Activated T-helper 9 cell treated with anti-CD3 and anti-CD28 coated beads, Interleukin-2, amount 50 U/mL, for 16 hours (primary cell): ENCODE measurements at regions not wholly inside any gene's neighbourhood (a gene's known extent, or its start where the extent isn't known, plus 50 kb on each side); places are given as distances from the start of the nearest gene placed in this dataset.
"Not testable (repeated sequence)": the region's sequence is repeated elsewhere in the genome, so short reads cannot be mapped to it uniquely, and the experiment has no call there.

Source experiments
- DNase-seq: peaks from one replicate; pipeline ENCODE4 v3.0.0-alpha.2; 2020; ENCODE audit warnings: low read depth

DNA sequence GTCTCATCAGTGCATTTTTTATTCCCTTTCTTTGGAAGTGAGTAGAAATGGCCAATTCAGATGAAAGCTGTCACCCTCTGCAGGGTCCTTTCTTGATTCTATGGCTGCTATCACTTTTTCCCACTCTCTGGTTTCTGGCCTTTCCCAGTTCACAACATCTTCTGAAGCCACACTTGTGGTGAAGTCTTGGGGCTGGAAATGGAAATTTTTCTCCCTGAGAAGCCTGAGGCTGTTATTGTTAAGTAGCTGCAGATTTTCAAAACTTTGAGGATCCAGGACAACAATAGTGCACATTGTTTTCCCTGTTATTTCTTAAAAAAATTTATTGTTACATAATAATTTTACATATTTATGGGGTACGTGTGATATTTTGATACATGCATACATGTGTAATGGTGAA is 250.3 kb upstream of the RASGRP1 start:
- DNase-seq = no peak

GRCh38 chr15:38817427-38818156 is 253.0 kb upstream of the RASGRP1 start:
- DNase-seq = peak; percentile 69

GRCh38 chr15:38818157-38818790 is 253.7 kb upstream of the RASGRP1 start:
- no peak for DNase-seq

GRCh38 chr15:38819387-38819950 is 254.9 kb upstream of the RASGRP1 start:
- no peak for DNase-seq

GRCh38 chr15:38823263-38823662 is 258.6 kb upstream of the RASGRP1 start:
- DNase-seq = no peak

DNA sequence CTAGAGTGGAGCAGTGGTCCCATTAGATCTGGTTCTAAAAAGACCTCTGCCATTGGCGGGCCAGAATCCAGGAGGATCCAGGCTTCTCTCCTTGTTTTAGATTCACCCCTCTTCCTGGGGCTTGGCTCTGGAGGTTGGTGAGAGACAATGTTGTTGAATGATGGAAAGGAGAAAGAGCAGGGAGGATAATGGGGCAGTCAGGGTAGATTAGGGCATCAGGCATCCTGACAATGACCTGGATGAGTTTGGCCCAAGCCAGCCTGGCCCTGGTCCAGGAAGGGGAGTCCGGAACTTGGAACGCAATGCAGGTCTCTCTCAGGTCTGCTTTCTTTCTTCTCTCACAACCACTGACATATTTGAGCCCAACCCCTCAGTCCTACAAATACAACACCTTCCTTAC is 260.1 kb upstream of the RASGRP1 start:
- no peak for DNase-seq

DNA sequence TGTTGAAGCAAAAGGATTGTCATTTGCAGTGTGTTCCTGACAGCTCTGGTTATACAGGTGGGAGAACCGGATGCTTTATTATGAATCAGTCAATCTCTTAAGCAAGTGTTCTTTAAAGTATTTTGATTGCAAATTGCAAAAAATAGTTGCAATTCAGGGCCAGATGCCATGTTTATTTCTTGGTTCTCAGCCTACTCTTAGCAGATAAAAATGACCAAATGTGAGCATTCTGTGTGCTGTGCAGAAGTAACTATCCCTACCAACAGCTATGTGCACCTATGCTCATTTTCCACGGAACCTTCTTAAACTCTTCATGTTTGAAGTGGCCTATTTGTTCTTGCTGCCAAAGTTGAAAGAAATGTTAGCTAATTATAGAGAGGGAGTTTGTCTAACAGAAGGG is 262.3 kb upstream of the RASGRP1 start:
- DNase-seq = no peak

DNA sequence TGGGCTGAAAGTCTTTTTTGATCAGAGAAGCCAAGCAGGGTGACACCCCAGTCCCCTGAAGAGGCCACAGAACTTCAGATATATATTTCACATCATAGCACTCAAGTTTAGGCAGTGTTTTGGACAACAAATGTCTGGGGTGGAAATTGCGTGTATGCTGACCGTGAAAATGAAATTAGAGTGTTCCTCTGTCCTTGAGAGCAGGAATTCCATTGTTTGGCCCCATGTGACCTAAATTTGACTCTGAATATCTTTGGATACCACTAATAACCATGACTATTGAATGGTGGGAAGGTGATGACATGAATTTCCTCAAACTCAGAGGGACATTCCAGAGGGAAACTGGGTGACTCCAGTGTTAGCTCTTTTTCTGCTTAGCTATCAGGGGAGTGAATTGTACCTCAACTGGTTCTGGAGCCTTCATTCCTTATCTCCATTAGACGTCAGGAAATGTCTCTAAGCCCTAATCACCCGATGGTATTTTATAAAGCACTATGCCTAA is 263.5 kb upstream of the RASGRP1 start:
- DNase-seq = no peak

- no peak for DNase-seq
Measured at GRCh38 chr15:38829086-38829485, 264.5 kb upstream of the RASGRP1 start.

- DNase-seq = no peak
Measured at GRCh38 chr15:38842226-38842625, 277.6 kb upstream of the RASGRP1 start.

GRCh38 chr15:38843051-38843501 is 278.5 kb upstream of the RASGRP1 start:
- no peak for DNase-seq

DNA sequence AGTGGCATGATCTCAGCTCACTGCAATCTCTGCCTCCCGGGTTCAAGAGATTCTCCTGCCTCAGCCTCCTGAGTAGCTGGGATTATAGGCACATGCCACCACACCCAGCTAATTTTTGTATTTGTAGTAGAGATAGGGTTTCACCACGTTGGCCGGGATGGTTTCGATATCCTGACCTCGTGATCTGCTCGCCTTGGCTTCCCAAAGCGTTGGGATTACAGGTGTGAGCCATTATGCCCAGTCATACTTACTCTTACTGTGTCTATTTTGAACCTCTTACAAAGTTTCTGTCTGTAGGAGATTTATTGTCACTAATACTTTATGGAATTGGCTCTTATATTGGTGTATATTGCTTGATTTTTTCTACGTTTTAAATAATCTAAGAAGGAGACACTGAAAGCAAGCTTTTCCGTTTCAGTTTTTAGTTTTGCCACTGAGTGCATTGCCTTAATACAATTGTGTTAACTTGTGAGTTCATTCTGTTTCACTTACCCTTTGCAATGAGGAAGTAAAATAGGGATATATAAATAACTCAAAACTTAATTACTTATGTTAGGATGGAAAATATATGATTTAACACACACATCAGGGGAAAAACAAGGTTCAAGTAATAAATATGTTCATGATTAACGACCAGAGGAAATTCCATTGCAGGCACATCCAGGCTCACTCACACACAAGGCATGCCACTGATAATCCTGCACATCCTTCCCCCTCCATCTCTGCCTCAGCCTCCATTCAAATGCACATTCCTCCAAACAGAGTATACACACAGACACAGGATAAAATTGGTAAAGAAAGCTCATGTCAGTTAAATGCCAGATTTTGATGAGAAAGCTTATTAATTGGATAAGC is 279.3 kb upstream of the RASGRP1 start:
- DNase-seq = no peak

DNA sequence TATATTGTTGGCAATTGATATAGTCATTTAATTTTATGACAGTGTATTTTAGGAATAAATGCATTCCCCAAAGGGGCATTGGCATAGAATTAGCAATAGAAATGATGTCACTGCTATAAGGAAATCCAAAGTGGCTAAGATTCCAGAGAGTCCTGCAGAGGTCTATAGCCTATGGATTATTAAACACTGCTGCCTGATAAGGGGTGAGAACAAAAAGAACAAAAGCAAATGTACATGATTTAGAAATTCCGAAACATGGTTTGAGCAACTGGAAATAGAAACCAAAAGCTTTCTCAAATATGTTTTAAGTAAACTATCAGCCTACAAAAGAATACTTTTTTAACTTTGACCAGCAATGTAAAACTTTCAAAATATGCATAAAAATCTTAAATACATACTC is 280.1 kb upstream of the RASGRP1 start:
- DNase-seq = no peak

DNA sequence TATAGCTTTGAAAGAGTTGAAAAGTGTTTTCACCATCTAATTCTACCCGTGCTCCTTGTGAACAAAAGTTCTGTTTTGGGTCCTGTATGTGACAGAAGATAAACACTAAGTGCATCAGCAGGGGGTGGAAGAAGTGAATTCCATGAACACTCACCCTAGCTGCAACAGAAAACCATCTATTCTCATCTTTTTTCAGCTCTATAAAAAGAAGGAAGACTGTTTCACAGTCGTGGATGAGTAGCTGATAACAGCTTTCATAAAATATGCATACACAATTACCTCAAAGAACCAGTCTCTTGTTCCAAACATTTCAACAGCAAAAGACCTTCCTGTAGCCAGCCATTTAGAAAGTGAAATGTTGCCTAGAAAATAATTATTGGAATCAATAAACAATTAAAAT is 281.7 kb upstream of the RASGRP1 start:
- no peak for DNase-seq

DNA sequence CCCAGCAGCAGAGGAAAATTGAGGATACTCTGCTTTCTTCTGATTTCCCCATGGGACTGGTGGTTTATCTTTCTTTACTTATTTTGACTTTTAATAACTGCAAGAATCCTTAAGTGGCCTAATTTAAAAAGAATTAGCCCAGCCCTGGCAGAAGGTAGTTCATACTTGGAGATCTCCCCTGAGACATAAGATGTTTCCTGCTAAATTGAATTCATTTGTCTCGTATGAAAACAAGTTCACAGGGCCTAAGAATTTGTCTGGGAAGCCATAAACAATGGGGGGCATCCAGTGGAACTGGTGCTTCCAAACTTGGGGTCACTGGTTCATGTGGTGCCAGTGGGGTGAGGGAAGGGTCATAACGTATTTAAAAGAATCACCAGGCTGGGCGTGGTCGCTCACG is 283.1 kb upstream of the RASGRP1 start:
- no peak for DNase-seq

DNA sequence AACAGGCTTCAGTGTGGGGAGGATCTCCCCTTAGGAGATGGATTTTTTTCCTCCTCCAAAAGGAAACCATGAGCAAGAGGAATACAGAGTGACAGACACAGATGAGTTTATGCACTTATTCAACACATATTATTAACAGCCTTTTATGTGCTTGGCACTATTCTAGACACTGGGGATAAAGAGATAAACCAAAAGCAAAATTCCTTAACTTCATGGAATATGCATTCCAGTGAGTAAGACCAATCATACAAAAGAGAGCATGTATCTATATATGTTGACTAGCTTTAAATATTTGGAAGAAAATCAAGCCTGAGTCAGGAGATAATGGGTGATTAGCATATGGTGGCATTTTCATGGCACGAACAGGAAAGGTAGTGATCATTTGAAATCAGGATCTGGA is 284.4 kb upstream of the RASGRP1 start:
- DNase-seq = no peak

DNA sequence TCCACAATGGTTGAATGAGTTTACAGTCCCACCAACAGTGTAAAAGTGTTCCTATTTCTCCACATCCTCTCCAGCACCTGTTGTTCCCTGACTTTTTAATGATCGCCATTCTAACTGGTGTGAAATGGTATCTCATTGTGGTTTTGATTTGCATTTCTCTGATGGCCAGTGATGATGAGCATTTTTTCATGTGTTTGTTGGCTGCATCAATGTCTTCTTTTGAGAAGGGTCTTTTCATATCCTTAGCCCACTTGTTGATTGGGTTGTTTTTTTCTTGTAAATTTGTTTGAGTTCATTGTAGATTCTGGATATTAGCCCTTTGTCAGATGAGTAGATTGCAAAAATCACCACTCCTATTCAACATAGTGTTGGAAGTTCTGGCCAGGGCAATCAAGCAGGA is 287.6 kb upstream of the RASGRP1 start:
- not testable (repeated sequence) for DNase-seq

- peak; percentile 3 for DNase-seq
Measured at GRCh38 chr15:38853608-38854007, 289.0 kb upstream of the RASGRP1 start.

GRCh38 chr15:38854506-38854905 is 289.9 kb upstream of the RASGRP1 start:
- no peak for DNase-seq

- no peak for DNase-seq
Measured at GRCh38 chr15:38857814-38858213, 293.2 kb upstream of the RASGRP1 start.

DNA sequence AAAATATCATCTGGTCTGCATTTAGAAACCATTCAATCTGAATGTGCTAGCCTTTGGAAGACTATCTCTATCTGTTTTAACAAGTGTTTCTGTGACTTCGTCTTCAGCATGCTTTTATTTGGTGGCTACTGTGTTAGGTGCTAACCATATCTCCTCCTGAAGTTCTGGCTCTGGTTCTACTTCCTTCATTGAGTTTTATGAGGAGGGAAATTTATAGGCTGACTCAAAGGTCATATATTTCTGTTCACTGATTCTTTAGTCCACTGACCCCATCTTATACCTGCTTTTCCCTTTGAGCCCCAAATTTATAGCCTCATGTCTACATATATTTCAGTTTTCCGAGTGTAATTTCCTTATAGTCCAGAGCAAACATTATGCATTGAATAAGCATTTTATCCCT is 295.0 kb upstream of the RASGRP1 start:
- DNase-seq = no peak

- no peak for DNase-seq
Measured at GRCh38 chr15:38860253-38860652, 295.6 kb upstream of the RASGRP1 start.
